IMR-90 (cell line): ENCODE measurements at regions not wholly inside any gene's neighbourhood (a gene's known extent, or its start where the extent isn't known, plus 50 kb on each side); places are given as distances from the start of the nearest gene placed in this dataset.
"Not testable (repeated sequence)": the region's sequence is repeated elsewhere in the genome, so short reads cannot be mapped to it uniquely, and the experiment has no call there.

Experiments used
- ATAC-seq: fragments of 200-7000 bp; cut with Tn5 transposase; 2 replicates; pipeline ENCODE4 v1.9.1; 2020; ENCODE audit warnings: low read depth, mild to moderate bottlenecking, moderate library complexity
- BruUV-seq: library from RNA; stranded (reverse); fragments of 400-500 nt; replicated peaks from 2 replicates; lab custom pipeline; 2021; lab: Mats Ljungman, UMichigan
- CTCF ChIA-PET: fragments of 300-600 bp; formaldehyde crosslinking; extraction: SDS; loops from one replicate; lab custom pipeline; 2021; ENCODE audit warnings: antibody characterized with exemption; lab: Yijun Ruan, JAX
- POLR2A ChIA-PET: fragments of 300-600 bp; sonication (Branson Sonifier 250); formaldehyde crosslinking; loops from one replicate; lab custom pipeline; 2022; ENCODE audit warnings: antibody characterized with exemption; ENCODE audit not compliant: unreplicated experiment; lab: Charles Lee
- DNase-seq: peaks from one replicate; pipeline ENCODE4 v3.0.0; 2013
- H2AFZ ChIP-seq: replicated peaks from 2 replicates; pipeline ENCODE3; 2013; ENCODE audit warnings: low read length, mild to moderate bottlenecking; ENCODE audit not compliant: poor library complexity
- H2AK5ac ChIP-seq: 2 replicates; pipeline ENCODE4 v1.6.1; 2013; ENCODE audit warnings: low read depth, low read length, inconsistent platforms
- H2AK9ac ChIP-seq: replicated peaks from 2 replicates; pipeline ENCODE3; 2013; ENCODE audit warnings: mild to moderate bottlenecking, low read depth, low read length, moderate library complexity; ENCODE audit not compliant: poor library complexity
- H2BK120ac ChIP-seq: 2 replicates; pipeline ENCODE4 v1.6.1; 2013; ENCODE audit warnings: low read depth, low read length, inconsistent platforms
- H2BK15ac ChIP-seq: 3 replicates; pipeline ENCODE4 v1.6.1; 2013; ENCODE audit warnings: low read depth, low read length, inconsistent platforms
- H2BK20ac ChIP-seq: 2 replicates; pipeline ENCODE4 v1.6.1; 2013; ENCODE audit warnings: low read depth, mild to moderate bottlenecking, inconsistent platforms, low read length, moderate library complexity
- H2BK5ac ChIP-seq: 2 replicates; pipeline ENCODE4 v1.6.1; 2013; ENCODE audit warnings: mild to moderate bottlenecking, low read depth, low read length, inconsistent platforms; ENCODE audit not compliant: poor library complexity, severe bottlenecking
- H3K14ac ChIP-seq: replicated peaks from 2 replicates; pipeline ENCODE4 v1.6.1; 2013; ENCODE audit warnings: low read depth, low read length, inconsistent platforms
- H3K18ac ChIP-seq: 2 replicates; pipeline ENCODE4 v1.6.1; 2013; ENCODE audit warnings: low read depth, low read length, control low read depth
- H3K23ac ChIP-seq: 2 replicates; pipeline ENCODE4 v1.6.1; 2013; ENCODE audit warnings: low read depth, low read length, inconsistent platforms
- H3K27ac ChIP-seq: 2 replicates; pipeline ENCODE4 v1.5.1; 2013; ENCODE audit warnings: mild to moderate bottlenecking, control low read depth, low read length; ENCODE audit not compliant: insufficient read depth
- H3K27me3 ChIP-seq: 2 replicates; pipeline ENCODE4 v1.6.1; 2013; ENCODE audit warnings: low read length; ENCODE audit not compliant: control insufficient read depth, insufficient read depth
- H3K36me3 ChIP-seq: 2 replicates; pipeline ENCODE4 v1.6.1; 2013; ENCODE audit warnings: low read length, mixed read lengths; ENCODE audit not compliant: control insufficient read depth, insufficient read depth
- H3K4ac ChIP-seq: 2 replicates; pipeline ENCODE4 v1.6.1; 2013; ENCODE audit warnings: low read depth, low read length, inconsistent platforms
- H3K4me1 ChIP-seq: 2 replicates; pipeline ENCODE4 v1.6.1; 2013; ENCODE audit warnings: low read length, mixed read lengths; ENCODE audit not compliant: control insufficient read depth, insufficient read depth
- H3K4me2 ChIP-seq: 2 replicates; pipeline ENCODE4 v1.6.1; 2013; ENCODE audit warnings: low read depth, mild to moderate bottlenecking, control low read depth, low read length, moderate library complexity
- H3K4me3 ChIP-seq: 2 replicates; pipeline ENCODE4 v1.5.1; 2013; ENCODE audit warnings: low read depth, mild to moderate bottlenecking, control low read depth, low read length, moderate library complexity; ENCODE audit not compliant: insufficient read depth
- H3K56ac ChIP-seq: 2 replicates; pipeline ENCODE4 v1.6.1; 2013; ENCODE audit warnings: low read length, inconsistent platforms; ENCODE audit not compliant: insufficient read depth; ENCODE audit errors: extremely low read depth
- H3K79me1 ChIP-seq, 2 experiments: 2 replicates each; pipeline ENCODE4 v1.6.1; 2013; ENCODE audit warnings: low read length in 2 of 2, inconsistent platforms in 1 of 2, low read depth in 1 of 2
- H3K9ac ChIP-seq: 2 replicates; pipeline ENCODE4 v1.6.1; 2013; ENCODE audit warnings: low read depth, low read length, control low read depth
- H3K9me1 ChIP-seq: 2 replicates; pipeline ENCODE4 v1.6.1; 2013; ENCODE audit warnings: low read length, inconsistent platforms; ENCODE audit not compliant: insufficient read depth
- H3K9me3 ChIP-seq: 2 replicates; pipeline ENCODE4 v1.6.1; 2013; ENCODE audit warnings: low read length; ENCODE audit not compliant: control insufficient read depth, insufficient read depth
- H4K20me1 ChIP-seq: 2 replicates; pipeline ENCODE4 v1.6.1; 2013; ENCODE audit warnings: low read length, inconsistent platforms; ENCODE audit not compliant: insufficient read depth
- H4K5ac ChIP-seq: 2 replicates; pipeline ENCODE4 v1.6.1; 2013; ENCODE audit warnings: mild to moderate bottlenecking, low read depth, low read length, control low read depth
- H4K8ac ChIP-seq, 2 experiments: 2 replicates each; pipeline ENCODE4 v1.6.1; 2013; ENCODE audit warnings: low read depth in 2 of 2, low read length in 2 of 2, control low read depth in 1 of 2, inconsistent platforms in 1 of 2
- H4K91ac ChIP-seq: 2 replicates; pipeline ENCODE4 v1.6.1; 2013; ENCODE audit warnings: low read depth, low read length, inconsistent platforms; ENCODE audit not compliant: insufficient read depth
- WGBS, 2 experiments: methylation state at CpG; one replicate each; pipeline versions ENCODE4 v1.1.5 to v1.1.7; 2013; ENCODE audit warnings: missing lambda C conversion rate in 2 of 2; ENCODE audit not compliant: insufficient read length in 1 of 2; ENCODE audit errors: extremely low coverage in 2 of 2; 5-methylcytosine and 5-hydroxymethylcytosine counted together
- dilution Hi-C: fragments of 300-500 bp; cut with HindIII; formaldehyde crosslinking; loops from one replicate; pipeline ENCODE4 v1.14.3; 2018; ENCODE audit warnings: low sequenced_read_pairs; ENCODE audit not compliant: unreplicated experiment
- in situ Hi-C: fragments of 300-500 bp; cut with MboI; formaldehyde crosslinking; loops from 3 replicates; pipeline ENCODE4 v1.14.3; 2019; ENCODE audit warnings: low sequenced_read_pairs, inconsistent platforms, mixed read lengths
- intact Hi-C: fragments of 100-400 bp; cut with micrococcal nuclease; formaldehyde crosslinking; loops from 2 replicates; pipeline ENCODE4 v1.10.0; 2022

DNA sequence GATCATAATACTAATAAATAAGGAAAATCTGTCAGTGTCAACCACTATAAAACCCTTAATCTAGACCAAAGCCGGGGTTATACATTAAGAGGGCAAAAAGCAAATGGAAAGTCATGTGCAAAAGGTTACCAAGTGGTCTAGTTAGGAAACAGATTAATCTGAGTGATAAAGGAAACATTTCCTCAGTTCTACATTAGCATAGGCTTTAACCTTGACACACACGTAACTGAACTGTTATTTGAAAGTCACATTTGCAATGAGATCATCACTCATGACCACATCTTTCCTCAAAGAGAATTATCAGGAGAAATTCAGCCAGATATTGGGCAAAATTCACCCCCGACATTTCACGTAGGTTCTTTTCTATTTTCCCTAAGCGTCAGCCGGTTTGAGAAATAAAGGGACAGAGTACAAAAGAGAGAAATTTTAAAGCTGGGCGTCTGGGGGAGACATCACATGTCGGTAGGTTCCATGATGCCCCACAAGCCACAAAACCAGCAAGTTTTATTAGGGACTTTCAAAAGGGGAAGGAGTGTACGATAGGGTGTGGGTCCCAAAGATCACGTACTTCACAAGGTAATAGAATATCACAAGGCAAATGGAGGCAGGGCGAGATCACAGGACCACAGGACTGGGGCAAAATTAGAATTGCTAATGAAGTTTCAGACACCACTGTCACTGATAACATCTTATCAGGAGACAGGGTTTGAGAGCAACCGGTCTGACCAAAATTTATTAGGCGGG lies 76.8 kb upstream of the DST start:
- H4K5ac ChIP-seq, POLR2A ChIA-PET, H2AFZ ChIP-seq, H4K91ac ChIP-seq, intact Hi-C loops, H2BK120ac ChIP-seq, H2BK15ac ChIP-seq, DNase-seq, H2BK20ac ChIP-seq, H3K18ac ChIP-seq, H3K4ac ChIP-seq, BruUV-seq, H3K14ac ChIP-seq, H2AK5ac ChIP-seq, H3K27me3 ChIP-seq, H3K9ac ChIP-seq, H3K4me3 ChIP-seq, H3K36me3 ChIP-seq, ATAC-seq, H3K27ac ChIP-seq, H3K56ac ChIP-seq, H3K4me2 ChIP-seq, in situ Hi-C loops, H3K23ac ChIP-seq, H2BK5ac ChIP-seq, dilution Hi-C loops, H3K9me3 ChIP-seq, H3K9me1 ChIP-seq, H2AK9ac ChIP-seq: not testable (repeated sequence)
- H3K4me1 ChIP-seq = peaks cover 12% of the 10 kb centered on the region
- peak overlapping the region in 1 of 2 experiments; percentile 13; a peak in 1 of 4 replicates for H4K8ac ChIP-seq
- peaks cover 12 to 59% of the 10 kb centered on the region in 2 experiments for H3K79me1 ChIP-seq
- CTCF ChIA-PET = interaction anchor here (1.1 kb wide), 1 partner anchor 10 kb away, joined by 3 read pairs; no protein-coding TSS in a partner anchor
- WGBS, 2 experiments = no CpG with 5 or more reads among the region's 13 CpGs
- H4K20me1 ChIP-seq = peaks cover 11% of the 10 kb centered on the region; the same call in 1 of the 2 replicates
